ENCODE measurements at regions not wholly inside any gene's neighbourhood (a gene's known extent, or its start where the extent isn't known, plus 50 kb on each side); places are given as distances from the start of the nearest gene placed in this dataset.
"Not testable (repeated sequence)": the region's sequence is repeated elsewhere in the genome, so short reads cannot be mapped to it uniquely, and the experiment has no call there.

DNA sequence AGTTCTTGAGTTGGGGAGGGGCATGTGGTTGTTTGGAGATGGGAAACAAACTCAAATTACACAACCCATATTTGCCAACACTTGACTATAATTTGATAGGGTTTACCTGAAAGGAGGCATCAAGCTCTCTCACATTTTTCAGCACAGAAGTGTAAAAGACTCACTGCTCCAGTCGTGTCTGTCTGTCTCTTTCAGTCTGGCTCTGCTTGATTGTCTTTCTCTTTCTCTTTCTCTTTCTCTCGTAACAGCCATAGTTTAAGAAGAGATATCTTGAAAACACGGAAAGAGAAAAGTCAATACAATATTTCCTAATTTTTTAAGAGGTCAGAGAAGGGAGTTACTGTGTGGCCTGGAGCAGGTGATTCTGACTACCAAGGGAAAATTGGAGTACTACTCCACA, 413.6 kb upstream of the CXorf51A start:
- no CpG with 5 or more reads among the region's 3 CpGs for WGBS (ENCODE audit: insufficient coverage)
- Histone ChIP-seq H3K4me3 (ENCODE audit: low read length) (no peak overlapping the region), H3K27me3 (ENCODE audit: control insufficient read depth, insufficient read depth, low read length) (no peaks in the 10 kb centered on the region), H3K36me3 (ENCODE audit: control insufficient read depth, insufficient read depth, low read length) (no peaks in the 10 kb centered on the region), H3K27ac (ENCODE audit: low read length) (no peak overlapping the region), H3K9me3 (replicated peaks; ENCODE audit: control insufficient read depth, low read depth, low read length) (no peaks in the 10 kb centered on the region), H3K4me1 (ENCODE audit: control insufficient read depth, insufficient read depth, low read length) (no peaks in the 10 kb centered on the region)
- no peak for DNase-seq

DNA sequence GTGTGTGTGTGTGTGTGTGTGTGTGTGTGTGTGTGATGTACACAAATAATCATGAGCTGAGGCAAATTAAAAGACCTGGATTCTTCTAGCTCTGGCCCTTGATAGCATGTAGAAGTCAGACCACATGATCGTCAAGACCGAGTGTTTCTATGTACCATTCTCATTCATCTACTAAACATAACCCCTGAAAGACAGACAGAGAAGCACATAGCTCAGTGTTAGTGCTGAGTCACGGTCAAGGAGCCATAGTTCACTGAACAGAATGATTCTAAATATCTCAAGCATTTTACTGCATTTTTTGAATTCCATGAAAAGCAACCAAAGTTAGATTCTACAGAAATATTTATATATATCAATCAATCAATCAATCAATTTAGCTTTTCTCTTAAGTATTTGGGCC, 412.3 kb upstream of the CXorf51A start:
- no CpG with 5 or more reads among the region's 3 CpGs for WGBS (ENCODE audit: insufficient coverage)
- H3K4me1 ChIP-seq (ENCODE audit: control insufficient read depth, insufficient read depth, low read length): no peaks in the 10 kb centered on the region
- no peaks in the 10 kb centered on the region for H3K27me3 ChIP-seq (ENCODE audit: control insufficient read depth, insufficient read depth, low read length)
- no peak for DNase-seq
- H3K27ac ChIP-seq (ENCODE audit: low read length): no peak overlapping the region
- no peaks in the 10 kb centered on the region for H3K36me3 ChIP-seq (ENCODE audit: control insufficient read depth, insufficient read depth, low read length)
- H3K4me3 ChIP-seq (ENCODE audit: low read length): no peak overlapping the region
- H3K9me3 ChIP-seq (replicated peaks; ENCODE audit: control insufficient read depth, low read depth, low read length): no peaks in the 10 kb centered on the region

DNA sequence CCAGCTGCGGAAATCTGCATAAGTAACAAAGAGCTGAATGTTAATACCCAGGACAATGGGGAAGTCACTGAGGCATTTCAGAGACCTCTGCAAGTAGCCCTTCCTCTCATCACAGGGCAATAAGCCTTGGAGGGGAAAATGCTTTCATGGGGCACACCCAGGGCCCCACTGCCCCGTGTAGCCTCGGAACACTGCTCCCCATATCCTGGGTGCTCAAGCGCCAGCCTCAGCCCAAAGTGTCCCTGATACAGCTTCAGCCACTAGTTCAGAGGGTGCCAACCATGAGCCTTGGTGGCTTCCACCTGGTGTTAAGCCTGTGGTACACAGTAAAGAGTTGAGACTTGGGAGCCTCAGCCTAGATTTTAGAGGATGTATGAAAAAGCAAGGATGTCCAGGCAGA, 402.8 kb upstream of the CXorf51A start:
- peaks cover 5% of the 10 kb centered on the region for H3K9me3 ChIP-seq (replicated peaks; ENCODE audit: control insufficient read depth, low read depth, low read length)
- H3K4me3 ChIP-seq (ENCODE audit: low read length): no peak overlapping the region
- DNase-seq: no peak
- H3K36me3 ChIP-seq (ENCODE audit: control insufficient read depth, insufficient read depth, low read length): no peaks in the 10 kb centered on the region
- no peak overlapping the region for H3K27ac ChIP-seq (ENCODE audit: low read length)
- 84% methylated on average over 4 of the region's 4 CpGs for WGBS (ENCODE audit: insufficient coverage)
- no peaks in the 10 kb centered on the region for H3K27me3 ChIP-seq (ENCODE audit: control insufficient read depth, insufficient read depth, low read length)
- H3K4me1 ChIP-seq (ENCODE audit: control insufficient read depth, insufficient read depth, low read length): no peaks in the 10 kb centered on the region

DNA sequence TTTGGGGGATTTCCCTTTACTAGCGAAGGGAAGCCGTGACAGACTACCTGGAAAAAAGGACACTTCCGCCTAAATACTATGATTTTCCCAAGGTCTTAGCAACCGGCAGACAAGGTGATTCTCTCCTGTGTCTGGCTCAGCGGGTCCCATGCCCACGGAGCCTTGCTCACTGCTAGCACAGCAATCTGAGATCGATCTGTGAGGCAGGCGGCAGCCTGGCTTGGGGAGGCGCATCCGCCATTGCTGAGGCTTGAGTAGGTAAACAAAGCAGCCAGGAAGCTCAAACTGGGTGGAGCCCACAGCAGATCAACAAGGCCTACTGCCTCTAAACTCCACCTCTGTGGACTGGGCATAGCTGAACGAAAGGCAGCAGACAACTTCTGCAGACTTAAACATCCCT, 385.9 kb upstream of the CXorf51A start:
- WGBS (ENCODE audit: insufficient coverage): 90% methylated on average over 11 of the region's 11 CpGs
- H3K4me1 ChIP-seq (ENCODE audit: control insufficient read depth, insufficient read depth, low read length); H3K36me3 ChIP-seq (ENCODE audit: control insufficient read depth, insufficient read depth, low read length); DNase-seq; H3K9me3 ChIP-seq (replicated peaks; ENCODE audit: control insufficient read depth, low read depth, low read length); H3K4me3 ChIP-seq (ENCODE audit: low read length); H3K27me3 ChIP-seq (ENCODE audit: control insufficient read depth, insufficient read depth, low read length); H3K27ac ChIP-seq (ENCODE audit: low read length): not testable (repeated sequence)

DNA sequence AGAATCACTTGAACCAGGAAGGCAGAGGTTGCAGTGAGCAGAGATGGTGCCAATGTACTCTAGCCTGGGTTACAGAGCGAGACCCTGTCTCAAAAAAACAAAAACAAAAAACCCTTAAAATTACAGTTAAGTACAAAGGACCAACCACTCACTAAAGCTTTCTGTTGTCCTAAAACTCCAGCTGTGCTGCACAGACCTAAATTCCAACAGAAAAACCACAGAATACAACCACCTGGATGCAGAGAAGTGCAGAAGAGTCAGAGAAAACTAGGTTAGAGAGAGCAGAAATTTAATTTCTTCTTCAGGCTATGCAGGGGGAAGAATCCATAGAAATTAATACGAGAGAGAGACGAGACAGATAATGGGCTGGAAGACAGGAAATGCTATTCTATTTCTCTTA, 376.8 kb upstream of the CXorf51A start:
- Histone ChIP-seq H3K9me3 (replicated peaks; ENCODE audit: control insufficient read depth, low read depth, low read length) (peaks cover 4% of the 10 kb centered on the region), H3K4me3 (ENCODE audit: low read length) (no peak overlapping the region), H3K4me1 (ENCODE audit: control insufficient read depth, insufficient read depth, low read length) (no peaks in the 10 kb centered on the region), H3K36me3 (ENCODE audit: control insufficient read depth, insufficient read depth, low read length) (no peaks in the 10 kb centered on the region), H3K27ac (ENCODE audit: low read length) (no peak overlapping the region), H3K27me3 (ENCODE audit: control insufficient read depth, insufficient read depth, low read length) (no peaks in the 10 kb centered on the region)
- 80% methylated on average over 1 of the region's 3 CpGs for WGBS (ENCODE audit: insufficient coverage)
- no peak for DNase-seq

DNA sequence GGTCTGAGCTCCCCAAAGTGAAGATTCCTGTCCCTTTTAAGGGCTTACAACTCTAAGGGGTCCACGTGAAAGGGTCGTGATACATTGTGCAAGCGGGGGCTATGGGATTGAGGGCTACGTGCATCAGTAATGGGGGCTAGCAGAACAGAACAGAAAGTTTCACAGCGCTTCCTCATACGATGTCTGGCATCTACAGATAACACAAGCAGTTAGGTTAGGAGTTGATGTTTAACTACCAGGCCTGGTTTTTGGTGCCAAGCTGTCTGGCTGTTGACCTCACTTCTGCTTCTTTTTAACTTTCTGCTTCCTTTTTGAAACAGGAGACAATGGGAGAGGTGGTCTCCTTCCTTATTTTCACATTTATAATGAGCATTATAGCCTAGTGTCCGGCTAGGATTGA, 368.6 kb upstream of the CXorf51A start:
- WGBS (ENCODE audit: insufficient coverage): 74% methylated on average over 6 of the region's 7 CpGs
- peaks cover 2% of the 10 kb centered on the region for H3K27me3 ChIP-seq (ENCODE audit: control insufficient read depth, insufficient read depth, low read length)
- no peak for DNase-seq
- no peak overlapping the region for H3K27ac ChIP-seq (ENCODE audit: low read length)
- no peaks in the 10 kb centered on the region for H3K9me3 ChIP-seq (replicated peaks; ENCODE audit: control insufficient read depth, low read depth, low read length)
- no peak overlapping the region for H3K4me3 ChIP-seq (ENCODE audit: low read length)
- H3K4me1 ChIP-seq (ENCODE audit: control insufficient read depth, insufficient read depth, low read length): no peaks in the 10 kb centered on the region
- no peaks in the 10 kb centered on the region for H3K36me3 ChIP-seq (ENCODE audit: control insufficient read depth, insufficient read depth, low read length)

DNA sequence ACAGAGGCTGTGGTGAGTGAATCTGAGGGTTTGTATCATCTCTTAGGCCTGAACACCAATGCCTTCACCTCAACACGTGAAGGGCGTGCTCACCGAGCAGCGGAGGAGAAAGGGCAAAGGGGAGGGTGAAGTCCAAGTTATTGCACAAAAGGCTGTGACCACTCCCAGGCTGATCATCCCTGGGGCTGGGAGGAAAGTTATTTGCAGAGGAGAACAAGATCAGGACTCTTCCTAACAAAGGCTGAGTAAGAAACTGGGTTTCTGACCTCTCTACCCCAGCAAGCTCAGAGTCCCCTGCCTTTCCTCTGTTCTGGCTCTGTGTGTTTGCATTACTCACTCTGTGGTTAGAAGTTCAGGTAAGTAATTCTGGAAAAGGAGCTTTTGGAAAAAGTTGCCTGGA, 366.3 kb upstream of the CXorf51A start:
- no peaks in the 10 kb centered on the region for H3K4me1 ChIP-seq (ENCODE audit: control insufficient read depth, insufficient read depth, low read length)
- WGBS (ENCODE audit: insufficient coverage): 71% methylated on average over 2 of the region's 4 CpGs
- H3K36me3 ChIP-seq (ENCODE audit: control insufficient read depth, insufficient read depth, low read length): no peaks in the 10 kb centered on the region
- no peak overlapping the region for H3K27ac ChIP-seq (ENCODE audit: low read length)
- peaks cover 2% of the 10 kb centered on the region for H3K27me3 ChIP-seq (ENCODE audit: control insufficient read depth, insufficient read depth, low read length)
- DNase-seq: no peak
- no peak overlapping the region for H3K4me3 ChIP-seq (ENCODE audit: low read length)
- H3K9me3 ChIP-seq (replicated peaks; ENCODE audit: control insufficient read depth, low read depth, low read length): no peaks in the 10 kb centered on the region

DNA sequence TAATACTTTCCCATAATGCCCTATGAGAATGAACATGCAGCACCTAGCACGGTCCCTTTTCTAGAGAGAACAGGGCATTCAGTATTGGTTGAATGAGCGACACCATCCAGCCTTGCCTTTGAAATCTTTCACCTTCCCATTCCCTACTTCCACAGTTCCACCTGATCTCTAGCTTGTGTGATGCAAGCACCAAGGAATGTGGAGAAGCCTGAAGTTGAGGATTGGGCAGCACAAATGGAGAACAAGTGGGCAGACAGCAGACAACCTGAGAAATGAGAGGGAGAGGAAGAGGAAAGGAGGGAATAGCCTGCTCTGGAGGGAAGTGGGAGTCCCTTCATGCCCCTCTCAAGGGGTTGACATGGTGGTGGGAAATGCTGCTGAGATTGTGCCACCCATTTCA, 365.1 kb upstream of the CXorf51A start:
- WGBS (ENCODE audit: insufficient coverage): no CpG with 5 or more reads among the region's 2 CpGs
- no peak overlapping the region for H3K27ac ChIP-seq (ENCODE audit: low read length)
- H3K27me3 ChIP-seq (ENCODE audit: control insufficient read depth, insufficient read depth, low read length): peaks cover 2% of the 10 kb centered on the region
- no peaks in the 10 kb centered on the region for H3K9me3 ChIP-seq (replicated peaks; ENCODE audit: control insufficient read depth, low read depth, low read length)
- H3K4me3 ChIP-seq (ENCODE audit: low read length): no peak overlapping the region
- H3K36me3 ChIP-seq (ENCODE audit: control insufficient read depth, insufficient read depth, low read length): no peaks in the 10 kb centered on the region
- DNase-seq: no peak
- H3K4me1 ChIP-seq (ENCODE audit: control insufficient read depth, insufficient read depth, low read length): no peaks in the 10 kb centered on the region

DNA sequence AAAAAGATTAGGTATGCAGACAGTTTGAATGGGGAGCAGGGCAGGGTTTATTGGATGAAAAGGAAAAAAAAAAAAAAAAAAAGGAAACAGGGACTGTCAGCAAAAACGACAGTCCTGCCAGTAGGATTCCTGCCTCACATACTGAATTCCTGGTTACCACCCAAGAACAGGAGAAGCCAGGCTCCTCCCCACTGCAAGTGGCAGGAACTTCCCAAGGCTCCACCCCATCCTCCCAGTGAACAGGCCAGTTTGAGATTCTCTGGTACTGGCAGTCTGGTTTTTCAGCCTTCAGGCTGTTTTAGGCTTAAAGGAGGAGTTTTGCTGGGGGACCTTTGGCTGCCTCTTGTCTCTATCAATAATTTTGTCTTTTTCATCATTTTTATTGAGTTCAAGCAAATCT, 360.0 kb upstream of the CXorf51A start:
- no peaks in the 10 kb centered on the region for H3K36me3 ChIP-seq (ENCODE audit: control insufficient read depth, insufficient read depth, low read length)
- no peaks in the 10 kb centered on the region for H3K27me3 ChIP-seq (ENCODE audit: control insufficient read depth, insufficient read depth, low read length)
- H3K4me3 ChIP-seq (ENCODE audit: low read length): no peak overlapping the region
- no peaks in the 10 kb centered on the region for H3K9me3 ChIP-seq (replicated peaks; ENCODE audit: control insufficient read depth, low read depth, low read length)
- H3K4me1 ChIP-seq (ENCODE audit: control insufficient read depth, insufficient read depth, low read length): no peaks in the 10 kb centered on the region
- 20% methylated on average over 1 of the region's 1 CpG for WGBS (ENCODE audit: insufficient coverage)
- H3K27ac ChIP-seq (ENCODE audit: low read length): no peak overlapping the region
- peak; percentile 7 for DNase-seq

DNA sequence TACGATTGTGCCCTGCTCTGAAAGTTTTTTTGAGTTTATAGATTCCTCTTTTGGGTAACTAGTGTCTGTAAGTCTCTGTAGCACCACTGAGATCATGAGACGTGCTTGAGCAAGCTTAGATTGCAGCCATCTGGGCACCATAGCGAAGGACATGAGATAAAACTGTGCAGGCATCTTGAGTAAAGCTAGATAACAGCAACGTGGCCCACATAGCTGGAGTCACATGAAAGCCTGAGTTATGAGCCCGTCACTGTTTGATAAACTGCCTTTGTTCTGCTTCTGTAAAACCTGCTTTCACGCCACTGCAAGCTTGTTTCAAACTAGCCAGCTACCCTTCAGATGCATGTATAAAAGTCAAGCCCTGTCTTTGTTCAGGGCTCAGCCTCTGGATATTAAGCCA, 359.1 kb upstream of the CXorf51A start:
- no peaks in the 10 kb centered on the region for H3K9me3 ChIP-seq (replicated peaks; ENCODE audit: control insufficient read depth, low read depth, low read length)
- H3K36me3 ChIP-seq (ENCODE audit: control insufficient read depth, insufficient read depth, low read length): no peaks in the 10 kb centered on the region
- no peak for DNase-seq
- no peak overlapping the region for H3K4me3 ChIP-seq (ENCODE audit: low read length)
- H3K27ac ChIP-seq (ENCODE audit: low read length): no peak overlapping the region
- 62% methylated on average over 5 of the region's 6 CpGs for WGBS (ENCODE audit: insufficient coverage)
- H3K27me3 ChIP-seq (ENCODE audit: control insufficient read depth, insufficient read depth, low read length): no peaks in the 10 kb centered on the region
- no peaks in the 10 kb centered on the region for H3K4me1 ChIP-seq (ENCODE audit: control insufficient read depth, insufficient read depth, low read length)

DNA sequence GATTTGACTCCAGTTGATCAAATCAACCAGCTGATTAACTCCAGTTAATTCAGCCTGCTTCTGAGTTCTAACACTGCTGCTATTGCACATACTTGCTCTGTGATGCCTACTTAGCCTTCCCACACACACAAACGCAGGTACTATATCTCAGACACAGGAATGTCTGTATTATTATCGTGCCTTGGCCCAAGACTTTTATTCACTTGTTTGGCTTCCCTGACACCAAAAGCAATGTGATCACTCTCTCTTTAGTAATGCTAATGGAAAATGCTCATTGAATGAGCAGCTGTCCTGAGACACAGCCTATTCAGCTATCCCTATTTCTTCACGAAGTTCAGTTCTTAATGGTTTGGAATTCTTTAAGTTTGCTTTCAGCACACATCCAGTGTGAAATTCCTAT, 356.4 kb upstream of the CXorf51A start:
- no peak overlapping the region for H3K4me3 ChIP-seq (ENCODE audit: low read length)
- H3K36me3 ChIP-seq (ENCODE audit: control insufficient read depth, insufficient read depth, low read length): no peaks in the 10 kb centered on the region
- no peak for DNase-seq
- no peak overlapping the region for H3K27ac ChIP-seq (ENCODE audit: low read length)
- peaks cover 2% of the 10 kb centered on the region for H3K9me3 ChIP-seq (replicated peaks; ENCODE audit: control insufficient read depth, low read depth, low read length)
- WGBS (ENCODE audit: insufficient coverage): no CpG with 5 or more reads among the region's 3 CpGs
- no peaks in the 10 kb centered on the region for H3K4me1 ChIP-seq (ENCODE audit: control insufficient read depth, insufficient read depth, low read length)
- no peaks in the 10 kb centered on the region for H3K27me3 ChIP-seq (ENCODE audit: control insufficient read depth, insufficient read depth, low read length)
